ENCODE measurements at regions not wholly inside any gene's neighbourhood (a gene's known extent, or its start where the extent isn't known, plus 50 kb on each side); places are given as distances from the start of the nearest gene placed in this dataset.
"Not testable (repeated sequence)": the region's sequence is repeated elsewhere in the genome, so short reads cannot be mapped to it uniquely, and the experiment has no call there.

DNA sequence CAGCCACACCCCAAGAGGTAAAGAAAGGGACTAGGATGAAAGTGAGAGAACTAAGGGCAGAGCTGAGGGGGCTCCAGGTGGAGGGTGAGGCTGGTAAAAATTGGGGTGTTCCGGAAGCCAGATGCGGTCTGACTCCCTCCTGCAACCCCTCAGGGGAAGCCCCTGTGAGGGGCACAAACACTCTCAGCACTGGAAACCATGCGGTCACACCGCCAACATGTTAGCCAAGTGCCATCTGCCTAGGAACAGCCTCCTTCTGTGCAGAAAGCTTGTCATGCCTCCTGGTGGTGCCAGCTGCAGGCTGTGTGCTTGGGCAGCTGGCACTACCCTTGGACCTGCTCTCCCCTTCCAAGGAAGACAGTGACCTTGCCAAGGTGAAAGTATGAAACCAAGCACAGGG, 83.5 kb upstream of the RPL38 start:
- 95% methylated on average over 4 of the region's 4 CpGs for WGBS

DNA sequence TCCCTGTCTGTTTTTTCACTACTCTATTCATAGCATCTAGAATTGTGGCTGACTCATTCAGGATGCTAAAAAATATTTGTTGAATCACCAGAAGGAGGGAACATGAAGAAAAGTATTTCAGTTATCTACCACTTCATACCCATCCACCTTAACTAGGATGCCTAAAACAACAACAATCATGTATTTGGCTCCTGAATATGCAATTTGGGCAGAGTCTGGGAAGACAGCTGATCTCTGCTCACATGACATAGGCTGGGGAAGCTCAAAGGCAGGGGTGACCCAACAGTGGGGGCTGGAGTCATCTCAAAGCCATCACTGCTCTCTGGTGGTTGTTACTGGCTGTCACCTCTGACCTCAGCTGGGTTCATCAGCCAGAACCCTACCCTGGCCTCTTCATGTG, 80.1 kb upstream of the RPL38 start:
- Histone ChIP-seq H3K27me3 (ENCODE audit: insufficient read depth, low read length) (no peaks in the 10 kb centered on the region), H3K27ac (ENCODE audit: low read depth, low read length) (no peak overlapping the region), H3K36me3 (ENCODE audit: insufficient read depth, low read length) (no peaks in the 10 kb centered on the region)

More for the DNA sequence above, 83.5 kb upstream of the RPL38 start:
- no peak overlapping the region for H3K9ac ChIP-seq (ENCODE audit: low read depth, low read length)
- no peak overlapping the region for H3K4me3 ChIP-seq (ENCODE audit: low read length)
- H3K9me3 ChIP-seq (ENCODE audit: insufficient read depth, low read depth, low read length), result no peaks in the 10 kb centered on the region
- no peaks in the 10 kb centered on the region for H3K36me3 ChIP-seq (ENCODE audit: insufficient read depth, low read length)
- H3K27ac ChIP-seq (ENCODE audit: low read depth, low read length), result no peak overlapping the region
- H3K4me1 ChIP-seq (ENCODE audit: insufficient read depth, low read length), result peaks cover 37% of the 10 kb centered on the region
- no peaks in the 10 kb centered on the region for H3K27me3 ChIP-seq (ENCODE audit: insufficient read depth, low read length)

DNA sequence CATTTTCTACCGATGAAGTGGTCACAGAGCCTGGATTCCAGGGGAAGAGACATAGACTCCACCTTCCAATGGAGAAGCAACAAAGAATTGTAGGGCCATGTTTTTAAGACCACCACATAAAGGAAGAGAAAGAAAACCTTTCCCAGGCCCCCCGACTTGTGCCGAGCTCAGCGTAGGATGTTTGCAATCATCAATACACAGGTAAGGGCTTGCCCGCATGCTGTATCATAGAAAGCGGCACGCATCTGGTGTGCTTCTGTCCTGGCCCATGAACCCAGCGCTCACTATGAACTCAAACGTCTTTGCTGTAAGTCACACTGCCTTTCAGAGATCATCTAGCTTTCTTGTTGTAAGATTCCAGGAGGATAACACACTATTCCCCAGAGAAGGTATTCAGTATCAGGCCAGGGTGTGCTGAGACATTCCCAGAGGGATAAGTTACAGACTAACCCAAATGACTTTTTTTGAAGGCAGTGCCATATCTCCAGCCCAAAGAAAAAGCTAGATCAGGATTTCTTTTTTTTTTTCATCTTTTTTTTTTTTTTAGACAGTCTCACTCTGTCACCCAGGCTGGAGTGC, 79.5 kb upstream of the RPL38 start:
- Histone ChIP-seq H3K9ac (ENCODE audit: low read depth, low read length) (no peak overlapping the region), H3K9me3 (ENCODE audit: insufficient read depth, low read depth, low read length) (no peaks in the 10 kb centered on the region), H3K36me3 (ENCODE audit: insufficient read depth, low read length) (no peaks in the 10 kb centered on the region), H3K27me3 (ENCODE audit: insufficient read depth, low read length) (no peaks in the 10 kb centered on the region), H3K4me1 (ENCODE audit: insufficient read depth, low read length) (peaks cover 9% of the 10 kb centered on the region; the same call in 1 of the 2 replicates), H3K4me3 (ENCODE audit: low read length) (no peak overlapping the region), H3K27ac (ENCODE audit: low read depth, low read length) (no peak overlapping the region)
- WGBS, result 90% methylated on average over 9 of the region's 9 CpGs

More for the DNA sequence above, 80.1 kb upstream of the RPL38 start:
- Histone ChIP-seq H3K4me3 (ENCODE audit: low read length) (no peak overlapping the region), H3K9me3 (ENCODE audit: insufficient read depth, low read depth, low read length) (no peaks in the 10 kb centered on the region), H3K9ac (ENCODE audit: low read depth, low read length) (no peak overlapping the region), H3K4me1 (ENCODE audit: insufficient read depth, low read length) (peaks cover 11% of the 10 kb centered on the region; the same call in 1 of the 2 replicates)

DNA sequence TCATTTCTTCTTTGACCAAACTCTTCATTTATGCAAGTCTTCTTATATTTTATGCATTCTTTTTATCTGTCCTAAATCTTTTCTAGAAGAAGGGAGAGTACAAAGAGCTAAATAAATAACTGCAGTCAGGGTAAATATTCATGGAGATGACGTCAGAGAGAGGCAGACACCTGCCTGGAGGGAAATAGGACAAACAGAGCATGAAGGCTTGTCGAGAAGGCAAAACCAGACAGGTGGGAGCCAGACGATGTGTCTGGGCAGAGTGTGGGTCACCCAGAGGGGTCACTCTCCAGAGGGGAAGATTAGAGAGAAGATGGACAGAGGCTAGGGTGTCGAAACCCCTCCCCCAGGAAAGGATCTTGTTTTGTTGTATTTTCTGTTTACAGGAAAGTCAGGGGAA, 78.3 kb upstream of the RPL38 start:
- peaks cover 7% of the 10 kb centered on the region; the same call in 1 of the 2 replicates for H3K4me1 ChIP-seq (ENCODE audit: insufficient read depth, low read length)
- 68% methylated on average over 4 of the region's 4 CpGs for WGBS
- no peak overlapping the region for H3K4me3 ChIP-seq (ENCODE audit: low read length)
- no peaks in the 10 kb centered on the region for H3K9me3 ChIP-seq (ENCODE audit: insufficient read depth, low read depth, low read length)
- no peaks in the 10 kb centered on the region for H3K27me3 ChIP-seq (ENCODE audit: insufficient read depth, low read length)
- no peaks in the 10 kb centered on the region for H3K36me3 ChIP-seq (ENCODE audit: insufficient read depth, low read length)
- H3K27ac ChIP-seq (ENCODE audit: low read depth, low read length), result no peak overlapping the region
- H3K9ac ChIP-seq (ENCODE audit: low read depth, low read length), result no peak overlapping the region

- Histone ChIP-seq H3K27ac (ENCODE audit: low read depth, low read length) (no peak overlapping the region), H3K36me3 (ENCODE audit: insufficient read depth, low read length) (no peaks in the 10 kb centered on the region), H3K9me3 (ENCODE audit: insufficient read depth, low read depth, low read length) (no peaks in the 10 kb centered on the region), H3K9ac (ENCODE audit: low read depth, low read length) (no peak overlapping the region), H3K4me1 (ENCODE audit: insufficient read depth, low read length) (peaks cover 7% of the 10 kb centered on the region; the same call in 1 of the 2 replicates), H3K4me3 (ENCODE audit: low read length) (no peak overlapping the region), H3K27me3 (ENCODE audit: insufficient read depth, low read length) (no peaks in the 10 kb centered on the region)
- WGBS, result 87% methylated on average over 11 of the region's 11 CpGs
Observed at GRCh38 chr17:74126179-74126900, 77.1 kb upstream of the RPL38 start.

DNA sequence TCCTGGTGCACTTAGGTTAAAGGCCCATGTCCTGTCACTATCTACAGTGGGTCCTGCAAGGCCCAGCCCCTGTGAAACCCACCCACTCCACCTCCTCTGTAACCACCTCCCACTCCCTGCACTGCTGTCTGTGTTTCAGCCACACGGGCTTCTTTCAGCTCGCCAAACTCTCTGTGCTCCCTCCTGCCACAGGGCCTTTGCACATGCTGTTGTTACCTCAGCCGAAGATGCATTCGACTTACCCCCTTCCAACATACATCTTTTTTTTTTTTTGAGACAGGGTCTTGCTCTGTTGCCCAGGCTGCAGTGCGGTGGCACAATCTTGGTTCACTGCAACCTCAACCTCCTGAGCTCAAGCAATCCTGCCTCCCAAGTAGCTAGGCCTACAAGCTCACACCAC, 76.5 kb upstream of the RPL38 start:
- Histone ChIP-seq H3K4me1 (ENCODE audit: insufficient read depth, low read length) (peaks cover 7% of the 10 kb centered on the region; the same call in 1 of the 2 replicates), H3K9ac (ENCODE audit: low read depth, low read length) (no peak overlapping the region), H3K9me3 (ENCODE audit: insufficient read depth, low read depth, low read length) (no peaks in the 10 kb centered on the region), H3K4me3 (ENCODE audit: low read length) (no peak overlapping the region), H3K27me3 (ENCODE audit: insufficient read depth, low read length) (no peaks in the 10 kb centered on the region), H3K36me3 (ENCODE audit: insufficient read depth, low read length) (no peaks in the 10 kb centered on the region), H3K27ac (ENCODE audit: low read depth, low read length) (no peak overlapping the region)
- 95% methylated on average over 5 of the region's 5 CpGs for WGBS

GRCh38 chr17:74128456-74129211, 74.8 kb upstream of the RPL38 start:
- Histone ChIP-seq H3K9me3 (ENCODE audit: insufficient read depth, low read depth, low read length) (no peaks in the 10 kb centered on the region), H3K27ac (ENCODE audit: low read depth, low read length) (no peak overlapping the region), H3K36me3 (ENCODE audit: insufficient read depth, low read length) (no peaks in the 10 kb centered on the region), H3K27me3 (ENCODE audit: insufficient read depth, low read length) (no peaks in the 10 kb centered on the region), H3K4me3 (ENCODE audit: low read length) (no peak overlapping the region), H3K4me1 (ENCODE audit: insufficient read depth, low read length) (peaks cover 6% of the 10 kb centered on the region; the same call in 1 of the 2 replicates), H3K9ac (ENCODE audit: low read depth, low read length) (no peak overlapping the region)
- 88% methylated on average over 9 of the region's 10 CpGs for WGBS

GRCh38 chr17:74129800-74130199, 73.7 kb upstream of the RPL38 start:
- H3K27ac ChIP-seq (ENCODE audit: low read depth, low read length); H3K4me3 ChIP-seq (ENCODE audit: low read length); H3K9ac ChIP-seq (ENCODE audit: low read depth, low read length); H3K4me1 ChIP-seq (ENCODE audit: insufficient read depth, low read length); H3K27me3 ChIP-seq (ENCODE audit: insufficient read depth, low read length); H3K36me3 ChIP-seq (ENCODE audit: insufficient read depth, low read length); H3K9me3 ChIP-seq (ENCODE audit: insufficient read depth, low read depth, low read length): not testable (repeated sequence)
- WGBS, result 94% methylated on average over 6 of the region's 6 CpGs

GRCh38 chr17:74130276-74130675, 73.2 kb upstream of the RPL38 start:
- Histone ChIP-seq H3K4me3 (ENCODE audit: low read length) (no peak overlapping the region), H3K4me1 (ENCODE audit: insufficient read depth, low read length) (peaks cover 7% of the 10 kb centered on the region; the same call in 1 of the 2 replicates), H3K9ac (ENCODE audit: low read depth, low read length) (no peak overlapping the region), H3K27ac (ENCODE audit: low read depth, low read length) (no peak overlapping the region), H3K36me3 (ENCODE audit: insufficient read depth, low read length) (no peaks in the 10 kb centered on the region), H3K27me3 (ENCODE audit: insufficient read depth, low read length) (no peaks in the 10 kb centered on the region), H3K9me3 (ENCODE audit: insufficient read depth, low read depth, low read length) (no peaks in the 10 kb centered on the region)
- WGBS, result 87% methylated on average over 14 of the region's 14 CpGs

GRCh38 chr17:74130841-74131240, 72.6 kb upstream of the RPL38 start:
- H3K27me3 ChIP-seq (ENCODE audit: insufficient read depth, low read length), result no peaks in the 10 kb centered on the region
- H3K4me3 ChIP-seq (ENCODE audit: low read length), result no peak overlapping the region
- no peaks in the 10 kb centered on the region for H3K9me3 ChIP-seq (ENCODE audit: insufficient read depth, low read depth, low read length)
- H3K27ac ChIP-seq (ENCODE audit: low read depth, low read length), result no peak overlapping the region
- WGBS, result 87% methylated on average over 8 of the region's 8 CpGs
- no peaks in the 10 kb centered on the region for H3K36me3 ChIP-seq (ENCODE audit: insufficient read depth, low read length)
- H3K9ac ChIP-seq (ENCODE audit: low read depth, low read length), result no peak overlapping the region
- H3K4me1 ChIP-seq (ENCODE audit: insufficient read depth, low read length), result peaks cover 7% of the 10 kb centered on the region; the same call in 1 of the 2 replicates

- Histone ChIP-seq H3K4me1 (ENCODE audit: insufficient read depth, low read length) (peaks cover 7% of the 10 kb centered on the region; the same call in 1 of the 2 replicates), H3K36me3 (ENCODE audit: insufficient read depth, low read length) (no peaks in the 10 kb centered on the region), H3K27ac (ENCODE audit: low read depth, low read length) (no peak overlapping the region), H3K9me3 (ENCODE audit: insufficient read depth, low read depth, low read length) (no peaks in the 10 kb centered on the region), H3K9ac (ENCODE audit: low read depth, low read length) (no peak overlapping the region), H3K27me3 (ENCODE audit: insufficient read depth, low read length) (no peaks in the 10 kb centered on the region), H3K4me3 (ENCODE audit: low read length) (no peak overlapping the region)
- WGBS, result 87% methylated on average over 6 of the region's 6 CpGs
Observed at GRCh38 chr17:74132354-74132753, 71.1 kb upstream of the RPL38 start.

Measured in HUES64 (cell line).